HEK293 (cell line): ENCODE measurements at regions not wholly inside any gene's neighbourhood (a gene's known extent, or its start where the extent isn't known, plus 50 kb on each side); places are given as distances from the start of the nearest gene placed in this dataset.
A peak's percentile ranks its signal among the peaks of the same experiment; 100 is the strongest.

Source experiments
- CTCF ChIA-PET: fragments of 350-600 bp; formaldehyde crosslinking; extraction: SDS; loops from one replicate; lab custom pipeline; 2021; ENCODE audit warnings: antibody characterized with exemption; lab: Yijun Ruan, JAX
- POLR2A ChIA-PET: fragments of 300-600 bp; formaldehyde crosslinking; extraction: SDS; loops from one replicate; lab custom pipeline; 2020; ENCODE audit warnings: antibody characterized with exemption, inconsistent platforms; lab: Yijun Ruan, JAX
- H3K27ac ChIP-seq: fragments of 200-500 bp; sonication (Bioruptor generic); 2 replicates; pipeline ENCODE4 v1.5.1; 2014; ENCODE audit warnings: low read depth, low read length, control low read depth, inconsistent platforms; ENCODE audit errors: extremely low read depth
- H3K36me3 ChIP-seq, 2 experiments: fragments of 200-500 bp in 1 of 2; sonication (Bioruptor generic) in 1 of 2; 1 replicate in 1 of 2; 2 replicates in 1 of 2; pipeline ENCODE4 v1.5.1; 2014 to 2017; ENCODE audit warnings: inconsistent platforms in 2 of 2, low read length in 2 of 2; ENCODE audit not compliant: control insufficient read depth in 2 of 2, insufficient read depth in 1 of 2
- H3K4me1 ChIP-seq: fragments of 200-500 bp; sonication (Bioruptor generic); 2 replicates; pipeline ENCODE4 v1.5.1; 2014; ENCODE audit warnings: mild to moderate bottlenecking, low read length, inconsistent platforms; ENCODE audit not compliant: control insufficient read depth, insufficient read depth
- H3K4me3 ChIP-seq: 2 replicates; pipeline ENCODE4 v1.5.1; 2011; ENCODE audit warnings: low read depth, mild to moderate bottlenecking, control low read depth, low read length, moderate library complexity
- H3K9me3 ChIP-seq: fragments of 200-500 bp; sonication (Bioruptor generic); 2 replicates; pipeline ENCODE4 v1.5.1; 2014; ENCODE audit warnings: low read depth, low read length, inconsistent platforms; ENCODE audit not compliant: control insufficient read depth, insufficient read depth
- HIC1 ChIP-seq: fragments of 450-650 bp; formaldehyde crosslinking; IDR thresholded peaks from 2 replicates; pipeline ENCODE4 v1.5.1; 2016; ENCODE audit warnings: missing biosample characterization, missing genetic modification characterization
- IKZF3 ChIP-seq: fragments of 450-650 bp; IDR thresholded peaks from 2 replicates; pipeline ENCODE4 v1.5.0; 2018; ENCODE audit warnings: missing biosample characterization, mild to moderate bottlenecking, missing genetic modification characterization, moderate library complexity
- KLF1 ChIP-seq: fragments of 450-650 bp; formaldehyde crosslinking; IDR thresholded peaks from 2 replicates; pipeline ENCODE4 v1.5.1; 2016; ENCODE audit warnings: missing biosample characterization, missing genetic modification characterization
- KLF8 ChIP-seq: fragments of 450-650 bp; formaldehyde crosslinking; IDR thresholded peaks from 2 replicates; pipeline ENCODE4 v1.5.1; 2016; ENCODE audit warnings: missing biosample characterization, missing genetic modification characterization
- WT1 ChIP-seq: fragments of 450-650 bp; formaldehyde crosslinking; IDR thresholded peaks from 2 replicates; pipeline ENCODE4 v1.5.1; 2016; ENCODE audit warnings: missing biosample characterization, missing genetic modification characterization
- ZBTB21 ChIP-seq: fragments of 450-650 bp; formaldehyde crosslinking; IDR thresholded peaks from 2 replicates; pipeline ENCODE4 v1.5.1; 2017; ENCODE audit warnings: missing biosample characterization, missing genetic modification characterization
- ZBTB49 ChIP-seq: fragments of 450-650 bp; formaldehyde crosslinking; IDR thresholded peaks from 2 replicates; pipeline ENCODE4 v1.5.1; 2016; ENCODE audit warnings: missing biosample characterization, missing genetic modification characterization, low read depth
- ZNF157 ChIP-seq: fragments of 450-650 bp; formaldehyde crosslinking; IDR thresholded peaks from 2 replicates; pipeline ENCODE4 v1.5.1; 2016; ENCODE audit warnings: missing biosample characterization, missing genetic modification characterization
- ZNF513 ChIP-seq: fragments of 450-650 bp; IDR thresholded peaks from 2 replicates; pipeline ENCODE4 v1.5.1; 2018; ENCODE audit warnings: missing biosample characterization, missing genetic modification characterization
- ZNF621 ChIP-seq: fragments of 450-650 bp; formaldehyde crosslinking; IDR thresholded peaks from 2 replicates; pipeline ENCODE4 v1.5.1; 2017; ENCODE audit warnings: missing biosample characterization, missing genetic modification characterization
- ZNF629 ChIP-seq: fragments of 450-650 bp; formaldehyde crosslinking; IDR thresholded peaks from 2 replicates; pipeline ENCODE4 v1.5.1; 2017; ENCODE audit warnings: missing biosample characterization, missing genetic modification characterization
- ZNF654 ChIP-seq: fragments of 450-650 bp; formaldehyde crosslinking; IDR thresholded peaks from 2 replicates; pipeline ENCODE4 v1.5.1; 2016; ENCODE audit warnings: low read depth, missing biosample characterization, missing genetic modification characterization
- ZNF777 ChIP-seq: fragments of 450-650 bp; formaldehyde crosslinking; IDR thresholded peaks from 2 replicates; pipeline ENCODE4 v1.5.1; 2017; ENCODE audit warnings: missing biosample characterization, missing genetic modification characterization, borderline replicate concordance
- ZNF837 ChIP-seq: fragments of 450-650 bp; formaldehyde crosslinking; IDR thresholded peaks from 2 replicates; pipeline ENCODE4 v1.5.1; 2016; ENCODE audit warnings: missing biosample characterization, missing genetic modification characterization
- ZXDB ChIP-seq: fragments of 450-650 bp; formaldehyde crosslinking; IDR thresholded peaks from 2 replicates; pipeline ENCODE4 v1.5.1; 2016; ENCODE audit warnings: missing biosample characterization, missing genetic modification characterization

- Histone ChIP-seq H3K36me3 (no peaks in the 10 kb centered on the region), H3K27ac (no peak overlapping the region), H3K4me1 (no peaks in the 10 kb centered on the region), H3K4me3 (no peak overlapping the region), H3K9me3 (no peaks in the 10 kb centered on the region)
- TF ChIP-seq ZNF629: no peak
- TF ChIP-seq IKZF3: no peak
- no peak for TF ChIP-seq ZXDB (tag by site-specific recombination)
- ChIA-PET POLR2A (no interaction called here), CTCF (no interaction called here)
These were observed 597.0 kb downstream of the HTR1B start for GRCh38 chr6:76866091-76866915.

GRCh38 chr6:76862936-76863335 is 600.4 kb downstream of the HTR1B start:
- H3K4me3 ChIP-seq: no peak overlapping the region
- no peaks in the 10 kb centered on the region for H3K36me3 ChIP-seq
- H3K9me3 ChIP-seq: no peaks in the 10 kb centered on the region
- CTCF ChIA-PET: interaction anchor here (1.3 to 2.8 kb wide), 2 partner anchors 12 to 13 kb away, joined by 3 to 14 read pairs; no protein-coding TSS in a partner anchor
- POLR2A ChIA-PET: no interaction called here
- no peak for TF ChIP-seq WT1
- TF ChIP-seq KLF8 (tag by site-specific recombination): no peak
- TF ChIP-seq ZNF777: no peak
- no peak for TF ChIP-seq ZBTB49
- TF ChIP-seq ZNF513 (tag by site-specific recombination): no peak
- no peak for TF ChIP-seq ZNF157 (tag by site-specific recombination)
- TF ChIP-seq HIC1 (tag by site-specific recombination): no peak
- no peak for TF ChIP-seq ZNF837 (tag by site-specific recombination)
- no peak for TF ChIP-seq KLF1 (tag by site-specific recombination)
- TF ChIP-seq ZBTB21 (tag by site-specific recombination): no peak
- no peak overlapping the region for H3K27ac ChIP-seq
- H3K4me1 ChIP-seq: no peaks in the 10 kb centered on the region

GRCh38 chr6:76861403-76861802 is 601.9 kb downstream of the HTR1B start:
- POLR2A ChIA-PET: no interaction called here
- TF ChIP-seq ZNF654: peak; percentile 34
- TF ChIP-seq ZNF621: no peak
- TF ChIP-seq, all 188 proteins: peak for 1
- CTCF ChIA-PET: interaction anchor here (0.6 to 2.8 kb wide), 34 partner anchors 9 to 978 kb away, joined by 3 to 16 read pairs (median 4); no protein-coding TSS in a partner anchor
- H3K4me1 ChIP-seq: no peaks in the 10 kb centered on the region
- no peak overlapping the region for H3K27ac ChIP-seq
- no peaks in the 10 kb centered on the region for H3K36me3 ChIP-seq
- no peaks in the 10 kb centered on the region for H3K9me3 ChIP-seq
- no peak overlapping the region for H3K4me3 ChIP-seq
